ENCODE measurements at regions not wholly inside any gene's neighbourhood (a gene's known extent, or its start where the extent isn't known, plus 50 kb on each side); places are given as distances from the start of the nearest gene placed in this dataset.

DNA sequence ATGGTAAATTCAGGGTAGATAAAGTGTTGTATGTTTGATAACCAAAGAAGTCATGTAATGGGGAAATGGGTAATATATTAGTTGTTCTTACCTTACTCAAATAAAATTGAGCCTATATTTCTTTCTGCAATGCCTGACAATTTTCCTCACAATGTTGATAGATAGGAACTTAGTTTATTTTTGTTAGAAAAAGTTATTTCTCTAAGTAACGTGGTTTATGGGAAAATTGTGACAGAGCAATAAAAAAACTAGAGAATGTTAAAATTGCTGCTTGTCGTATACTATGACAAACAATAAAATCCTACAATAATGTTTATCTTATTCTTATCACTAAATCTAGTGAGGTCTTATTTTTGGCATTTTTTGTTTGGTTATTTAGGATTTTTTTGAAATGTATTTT is 534.1 kb downstream of the TMTC2 start:
- no peak for ATAC-seq
- TF ChIP-seq POLR2A (IDR thresholded peaks at IDR 0.05) (no peak), CTCF (IDR thresholded peaks at IDR 0.05) (no peak)
- Histone ChIP-seq H3K4me3 (no peak overlapping the region), H3K27me3 (no peaks in the 10 kb centered on the region), H3K4me1 (no peaks in the 10 kb centered on the region), H3K9me3 (no peaks in the 10 kb centered on the region), H3K36me3 (no peaks in the 10 kb centered on the region), H3K27ac (no peak overlapping the region)
- WGBS (ENCODE audit: insufficient coverage, low coverage, low lambda C conversion rate, missing lambda C conversion rate) = 51% methylated on average over 2 of the region's 2 CpGs
- no peak for DNase-seq
- intact Hi-C loops (cut with DNase I) = no loop called here

DNA sequence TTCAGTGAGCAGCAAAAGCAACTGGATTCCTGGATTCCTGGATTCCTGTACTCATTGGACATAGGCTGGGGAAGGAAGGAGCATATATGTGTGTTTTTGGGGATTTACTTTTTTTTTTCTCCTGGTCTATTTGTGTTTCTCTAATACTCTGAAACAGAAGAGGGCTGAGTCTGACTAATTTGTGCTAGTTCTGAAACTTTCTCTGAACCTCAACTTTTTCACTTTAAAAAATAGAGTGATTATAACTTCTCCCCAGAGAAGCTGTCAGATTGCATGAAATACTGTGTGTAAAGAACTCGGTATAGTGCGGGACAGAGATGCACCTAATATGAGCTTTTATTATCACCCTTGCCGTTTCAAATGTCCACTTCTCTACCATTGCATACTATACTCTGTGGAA is 529.5 kb downstream of the TMTC2 start:
- no peaks in the 10 kb centered on the region for H3K36me3 ChIP-seq
- TF ChIP-seq POLR2A (IDR thresholded peaks at IDR 0.05) = no peak
- no peak for TF ChIP-seq CTCF (IDR thresholded peaks at IDR 0.05)
- no peak overlapping the region for H3K4me3 ChIP-seq
- no peak overlapping the region for H3K27ac ChIP-seq
- no peaks in the 10 kb centered on the region for H3K4me1 ChIP-seq
- no peaks in the 10 kb centered on the region for H3K9me3 ChIP-seq
- 53% methylated on average over 3 of the region's 3 CpGs for WGBS (ENCODE audit: insufficient coverage, low coverage, low lambda C conversion rate, missing lambda C conversion rate)
- ATAC-seq = no peak
- no peak for DNase-seq
- intact Hi-C loops (cut with DNase I) = no loop called here
- no peaks in the 10 kb centered on the region for H3K27me3 ChIP-seq

GRCh38 chr12:83214185-83214584 is 527.5 kb downstream of the TMTC2 start:
- Histone ChIP-seq H3K27me3 (no peaks in the 10 kb centered on the region), H3K27ac (no peak overlapping the region), H3K4me1 (no peaks in the 10 kb centered on the region), H3K36me3 (no peaks in the 10 kb centered on the region), H3K4me3 (no peak overlapping the region), H3K9me3 (no peaks in the 10 kb centered on the region)
- no peak for DNase-seq
- intact Hi-C loops (cut with DNase I) = no loop called here
- no peak for ATAC-seq
- 33% methylated on average over 1 of the region's 1 CpG for WGBS (ENCODE audit: insufficient coverage, low coverage, low lambda C conversion rate, missing lambda C conversion rate)
- TF ChIP-seq CTCF (IDR thresholded peaks at IDR 0.05) = no peak
- TF ChIP-seq POLR2A (IDR thresholded peaks at IDR 0.05) = no peak

GRCh38 chr12:83210933-83211332 is 524.2 kb downstream of the TMTC2 start:
- no peaks in the 10 kb centered on the region for H3K4me1 ChIP-seq

More at GRCh38 chr12:83210933-83211332, 524.2 kb downstream of the TMTC2 start:
- H3K27ac ChIP-seq = no peak overlapping the region
- no peak for DNase-seq
- no peak for TF ChIP-seq CTCF (IDR thresholded peaks at IDR 0.05)
- no peak for TF ChIP-seq POLR2A (IDR thresholded peaks at IDR 0.05)
- no peak for ATAC-seq
- intact Hi-C loops (cut with DNase I) = no loop called here
- H3K9me3 ChIP-seq = no peaks in the 10 kb centered on the region
- WGBS (ENCODE audit: insufficient coverage, low coverage, low lambda C conversion rate, missing lambda C conversion rate) = 22% methylated on average over 2 of the region's 2 CpGs
- H3K27me3 ChIP-seq = no peaks in the 10 kb centered on the region
- H3K4me3 ChIP-seq = no peak overlapping the region
- H3K36me3 ChIP-seq = no peaks in the 10 kb centered on the region

All from right lobe of liver (tissue), 6 donors.